ENCODE measurements at regions not wholly inside any gene's neighbourhood (a gene's known extent, or its start where the extent isn't known, plus 50 kb on each side); places are given as distances from the start of the nearest gene placed in this dataset.

DNA sequence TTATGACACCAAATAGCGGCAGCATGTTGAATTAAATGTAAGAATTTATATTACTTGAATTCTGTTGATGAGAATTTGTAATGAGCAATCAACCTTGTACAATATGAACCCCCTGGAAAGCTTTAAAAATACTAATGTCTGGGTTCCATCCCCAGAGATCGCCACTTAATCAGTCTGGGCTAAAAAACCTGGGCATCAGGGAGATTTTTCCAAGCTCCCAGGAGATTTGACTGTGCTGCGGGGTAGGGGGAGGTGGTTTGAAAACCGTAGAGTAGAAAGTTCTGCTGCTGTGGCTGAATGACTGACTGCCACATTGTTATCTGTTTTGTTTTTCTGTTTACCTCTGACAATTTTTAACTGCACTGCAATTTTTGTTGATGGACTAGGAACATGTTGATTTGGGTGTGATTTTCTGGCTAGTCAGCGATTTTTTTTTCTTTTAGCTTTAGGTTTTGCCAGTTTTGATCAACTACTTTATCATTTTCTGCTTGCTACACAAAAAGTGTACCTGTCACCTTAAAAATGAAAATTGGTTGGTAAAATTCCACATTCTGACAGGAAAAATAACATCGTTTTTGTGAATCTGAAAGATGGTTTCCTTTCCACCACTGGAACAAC, 79.3 kb downstream of the PCTP start:
- no peak for TF ChIP-seq CTCF (conservative IDR thresholded peaks at IDR 0.05; ENCODE audit: control insufficient read depth, insufficient read depth, low read depth, low read length)
- no peak for DNase-seq (ENCODE audit: low read depth)
- H3K4me3 ChIP-seq (ENCODE audit: control insufficient read depth, low read depth, low read length): no peak overlapping the region

GRCh38 chr17:55830699-55831471, 80.0 kb downstream of the PCTP start:
- no peak overlapping the region for H3K4me3 ChIP-seq (ENCODE audit: control insufficient read depth, low read depth, low read length)
- TF ChIP-seq CTCF (conservative IDR thresholded peaks at IDR 0.05; ENCODE audit: control insufficient read depth, insufficient read depth, low read depth, low read length): no peak
- no peak for DNase-seq (ENCODE audit: low read depth)

- TF ChIP-seq CTCF (conservative IDR thresholded peaks at IDR 0.05; ENCODE audit: control insufficient read depth, insufficient read depth, low read depth, low read length): no peak
- peak; percentile 7 for DNase-seq (ENCODE audit: low read depth)
- H3K4me3 ChIP-seq (ENCODE audit: control insufficient read depth, low read depth, low read length): no peak overlapping the region
These were observed 82.5 kb downstream of the PCTP start for GRCh38 chr17:55833306-55833705.

DNA sequence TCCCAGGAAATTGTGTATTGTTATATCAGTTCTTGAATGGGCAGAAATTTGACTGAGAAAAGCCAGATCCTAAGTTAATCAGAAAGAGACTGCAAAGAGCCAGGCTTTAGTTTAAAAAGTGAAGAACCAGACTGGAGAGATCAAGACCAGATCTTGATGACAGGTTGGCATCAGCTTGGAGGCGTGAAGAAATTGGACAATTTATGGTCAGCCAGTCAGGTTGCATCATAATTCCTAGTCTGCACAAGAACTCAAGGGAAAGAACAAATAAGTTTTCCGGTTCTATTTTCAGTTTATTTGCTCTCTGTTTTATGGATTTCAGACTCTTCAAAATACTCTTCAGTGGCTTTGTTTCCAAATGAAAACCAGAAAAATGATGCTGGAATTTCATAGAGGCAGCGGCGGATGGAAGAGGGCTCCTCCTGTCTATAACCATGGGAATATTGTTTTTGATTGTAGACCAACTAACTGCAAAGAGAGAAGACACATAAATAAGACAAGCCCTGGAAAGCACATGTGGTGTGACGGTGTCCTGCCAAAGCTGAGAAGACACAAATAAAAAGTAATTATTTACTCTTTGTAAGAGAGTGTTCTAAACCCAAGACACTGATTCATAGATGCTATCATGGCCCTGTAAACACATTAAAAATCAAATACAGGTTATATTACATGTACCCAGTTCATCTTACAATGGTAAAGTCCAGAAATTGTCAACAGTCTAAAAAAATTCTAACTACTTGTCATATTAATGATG, 91.7 kb downstream of the PCTP start:
- H3K4me3 ChIP-seq (ENCODE audit: control insufficient read depth, low read depth, low read length): no peak overlapping the region
- peak; percentile 10 for DNase-seq (ENCODE audit: low read depth)
- TF ChIP-seq CTCF (conservative IDR thresholded peaks at IDR 0.05; ENCODE audit: control insufficient read depth, insufficient read depth, low read depth, low read length): no peak

- TF ChIP-seq CTCF (conservative IDR thresholded peaks at IDR 0.05; ENCODE audit: control insufficient read depth, insufficient read depth, low read depth, low read length): no peak
- H3K4me3 ChIP-seq (ENCODE audit: control insufficient read depth, low read depth, low read length): no peak overlapping the region
- DNase-seq (ENCODE audit: low read depth): no peak
These were observed 92.9 kb downstream of the PCTP start for GRCh38 chr17:55843785-55844184.

DNA sequence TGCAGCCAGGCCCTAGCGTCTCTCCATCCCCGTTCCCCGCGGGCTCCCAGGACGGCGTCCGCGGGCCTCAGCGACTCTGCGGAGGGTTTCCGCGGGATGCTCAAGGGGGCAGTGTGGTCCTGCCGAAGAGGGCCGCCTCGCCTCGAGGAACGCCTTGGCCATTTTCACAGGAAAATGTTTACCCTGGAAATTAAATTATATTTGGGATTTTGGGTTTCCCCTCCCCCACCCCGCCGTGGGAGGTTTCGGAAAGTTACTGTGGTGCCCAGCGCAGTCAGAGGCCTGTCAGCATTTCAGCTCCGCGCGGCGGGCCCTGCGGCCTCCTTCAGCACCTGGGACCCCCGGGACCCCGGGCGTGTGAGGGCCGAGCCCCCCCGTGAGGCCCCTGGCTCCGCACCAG, 94.5 kb downstream of the PCTP start:
- peak; percentile 55 for TF ChIP-seq CTCF (conservative IDR thresholded peaks at IDR 0.05; ENCODE audit: control insufficient read depth, insufficient read depth, low read depth, low read length)
- peak; percentile 47 for DNase-seq (ENCODE audit: low read depth)

More for the DNA sequence above, 94.5 kb downstream of the PCTP start:
- H3K4me3 ChIP-seq (ENCODE audit: control insufficient read depth, low read depth, low read length): peak overlapping the region; percentile 17

Measured in fibroblast of mammary gland (primary cell).